B cell (primary cell): ENCODE measurements at regions not wholly inside any gene's neighbourhood (a gene's known extent, or its start where the extent isn't known, plus 50 kb on each side); places are given as distances from the start of the nearest gene placed in this dataset.

Experiments used
- ATAC-seq: fragments of 200-7000 bp; cut with Tn5 transposase; one replicate; pipeline ENCODE4 v1.10.0; 2021; ENCODE audit warnings: low read depth, mild to moderate bottlenecking, moderate number of reproducible peaks, moderate library complexity
- CTCF ChIA-PET: fragments of 350-600 bp; sonication (Branson Sonifier 250); formaldehyde crosslinking; loops from one replicate; lab custom pipeline; 2021; ENCODE audit warnings: antibody characterized with exemption, inconsistent platforms; lab: Charles Lee
- POLR2A ChIA-PET: fragments of 350-600 bp; sonication (Branson Sonifier 250); formaldehyde crosslinking; loops from one replicate; lab custom pipeline; 2021; ENCODE audit warnings: antibody characterized with exemption; lab: Charles Lee
- DNase-seq: peaks from one replicate; pipeline ENCODE4 v3.0.0; 2013
- H2AFZ ChIP-seq: 2 replicates; pipeline ENCODE4 v1.6.1; 2012; ENCODE audit warnings: mild to moderate bottlenecking, low read depth, low read length; ENCODE audit not compliant: insufficient read depth, poor library complexity, severe bottlenecking
- H3K27ac ChIP-seq, 2 donors: 1 replicate in 1 of 2; 2 replicates in 1 of 2; pipeline ENCODE4 v1.5.1; 2012 to 2013; ENCODE audit warnings: low read length in 2 of 2, mild to moderate bottlenecking in 2 of 2, moderate library complexity in 1 of 2
- H3K27me3 ChIP-seq, 4 experiments: fragments of 200-600 bp in 1 of 4; sonication (generic) in 1 of 4; replicated peaks in 1 of 4; 1 replicate in 2 of 4; 2 replicates in 2 of 4; pipeline versions ENCODE4 v1.6.1 to v1.7.0; 2013 to 2016; ENCODE audit warnings: low read length in 3 of 4, mild to moderate bottlenecking in 2 of 4, mixed read lengths in 1 of 4, moderate library complexity in 1 of 4; ENCODE audit not compliant: insufficient read depth in 4 of 4, control insufficient read depth in 3 of 4; ENCODE audit errors: control extremely low read depth in 1 of 4
- H3K36me3 ChIP-seq, 2 experiments: replicated peaks in 1 of 2; 1 replicate in 1 of 2; 2 replicates in 1 of 2; pipeline versions ENCODE4 v1.6.1 to v1.7.1; 2013; ENCODE audit warnings: low read length in 1 of 2; ENCODE audit not compliant: insufficient read depth in 2 of 2, control insufficient read depth in 1 of 2; ENCODE audit errors: control extremely low read depth in 1 of 2, extremely low read depth in 1 of 2
- H3K4me1 ChIP-seq, 2 donors: fragments of 200-600 bp in 1 of 2; sonication (generic) in 1 of 2; 1 replicate in 1 of 2; 2 replicates in 1 of 2; pipeline versions ENCODE4 v1.5.1 to v1.6.1; 2013 to 2017; ENCODE audit warnings: low read length in 2 of 2; ENCODE audit not compliant: control insufficient read depth in 2 of 2, insufficient read depth in 2 of 2
- H3K4me2 ChIP-seq: replicated peaks from 2 replicates; pipeline ENCODE3; 2012; ENCODE audit warnings: mild to moderate bottlenecking, low read depth, low read length; ENCODE audit not compliant: poor library complexity, severe bottlenecking
- H3K4me3 ChIP-seq, 5 experiments: fragments of 200-600 bp in 1 of 5; sonication (generic) in 1 of 5; 1 replicate in 3 of 5; 2 replicates in 2 of 5; pipeline versions ENCODE4 v1.5.1 to v1.7.0; 2011 to 2016; ENCODE audit warnings: low read length in 4 of 5, mild to moderate bottlenecking in 4 of 5, low read depth in 2 of 5, control low read depth in 1 of 5, moderate library complexity in 1 of 5; ENCODE audit not compliant: insufficient read depth in 1 of 5; ENCODE audit errors: control extremely low read depth in 1 of 5, extremely low read depth in 1 of 5
- H3K79me2 ChIP-seq: fragments of 200-600 bp; sonication (generic); one replicate; pipeline ENCODE4 v1.6.0; 2016; ENCODE audit warnings: low read length; ENCODE audit not compliant: control insufficient read depth, insufficient read depth
- H3K9ac ChIP-seq: fragments of 200-600 bp; sonication (generic); 2 replicates; pipeline ENCODE4 v1.6.1; 2017; ENCODE audit warnings: mild to moderate bottlenecking, low read length, moderate library complexity
- H3K9me3 ChIP-seq, 3 donors: one replicate each; pipeline versions ENCODE4 v1.6.1 to v1.7.1; 2013; ENCODE audit warnings: low read length in 2 of 3; ENCODE audit not compliant: control insufficient read depth in 2 of 3, insufficient read depth in 1 of 3; ENCODE audit errors: control extremely low read depth in 1 of 3
- H4K20me1 ChIP-seq: 2 replicates; pipeline ENCODE4 v1.6.0; 2012; ENCODE audit warnings: mild to moderate bottlenecking, low read length; ENCODE audit not compliant: insufficient read depth, control insufficient read depth, poor library complexity, severe bottlenecking
- H3K27ac Mint-ChIP-seq: one replicate; pipeline ENCODE4 v1.8.0; 2021; ENCODE audit warnings: mixed read lengths
- H3K27me3 Mint-ChIP-seq: one replicate; pipeline ENCODE4 v1.8.0; 2021; ENCODE audit warnings: mixed read lengths
- H3K4me1 Mint-ChIP-seq: one replicate; pipeline ENCODE4 v1.8.0; 2021; ENCODE audit warnings: mixed read lengths
- H3K4me3 Mint-ChIP-seq: one replicate; pipeline ENCODE4 v1.8.0; 2021; ENCODE audit warnings: mixed read lengths
- H3K9me3 Mint-ChIP-seq: one replicate; pipeline ENCODE4 v1.8.0; 2022; ENCODE audit warnings: mixed read lengths; ENCODE audit not compliant: insufficient read depth
- EZH2 ChIP-seq: IDR thresholded peaks from 2 replicates; pipeline ENCODE4 v1.6.1; 2012; ENCODE audit warnings: borderline replicate concordance, low read depth, mild to moderate bottlenecking, moderate library complexity, low read length; ENCODE audit not compliant: insufficient read depth, poor library complexity, severe bottlenecking
- WGBS: methylation state at CpG from one replicate; pipeline ENCODE4 v1.1.5; 2013; ENCODE audit warnings: missing lambda C conversion rate; ENCODE audit not compliant: insufficient coverage; 5-methylcytosine and 5-hydroxymethylcytosine counted together
- intact Hi-C: fragments of 100-400 bp; cut with micrococcal nuclease; formaldehyde crosslinking; loops from one replicate; pipeline ENCODE4 v1.10.0; 2022
- TF ChIP-seq, protein P1 (sequence below): fragments of 200-600 bp; IDR thresholded peaks from one replicate; pipeline ENCODE4 v1.8.0; 2022; ENCODE audit warnings: antibody characterized with exemption, mild to moderate bottlenecking

DNA sequence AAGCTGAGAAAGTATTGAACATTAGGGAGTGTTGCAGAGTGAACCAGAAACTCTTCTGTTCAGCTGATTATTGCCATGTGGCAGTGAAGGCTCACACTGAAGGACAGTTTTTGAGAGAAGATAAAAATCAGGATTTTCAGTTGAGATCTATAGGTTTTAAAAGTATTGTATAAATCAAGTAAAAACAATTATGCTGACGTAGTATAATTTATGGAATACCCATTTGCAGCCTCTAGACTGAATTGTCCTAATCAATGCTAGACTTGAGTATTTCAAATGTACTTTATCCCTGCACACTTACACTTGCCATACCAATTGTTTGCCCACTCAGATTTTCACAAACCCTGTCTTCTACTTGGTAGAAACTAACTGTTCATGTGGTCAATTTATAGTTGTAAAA, 245.8 kb downstream of the FRK start:
- no peaks in the 10 kb centered on the region for H3K9me3 Mint-ChIP-seq
- Histone ChIP-seq H2AFZ (no peak overlapping the region), H4K20me1 (no peaks in the 10 kb centered on the region), H3K27me3 (no peaks in the 10 kb centered on the region), H3K79me2 (no peaks in the 10 kb centered on the region), H3K4me3 (no peak overlapping the region), H3K9ac (no peak overlapping the region), H3K4me2 (no peak overlapping the region), H3K27ac (no peak overlapping the region), H3K4me1 (no peaks in the 10 kb centered on the region), H3K36me3 (no peaks in the 10 kb centered on the region), H3K9me3 (peaks cover 0 to 2% (median 0%) of the 10 kb centered on the region in 3 donors)
- WGBS: no CpG with 5 or more reads among the region's 1 CpG
- H3K27ac Mint-ChIP-seq: no peak overlapping the region
- ATAC-seq (no peak), DNase-seq (no peak)
- TF ChIP-seq EZH2: no peak
- TF ChIP-seq, protein P1, sequence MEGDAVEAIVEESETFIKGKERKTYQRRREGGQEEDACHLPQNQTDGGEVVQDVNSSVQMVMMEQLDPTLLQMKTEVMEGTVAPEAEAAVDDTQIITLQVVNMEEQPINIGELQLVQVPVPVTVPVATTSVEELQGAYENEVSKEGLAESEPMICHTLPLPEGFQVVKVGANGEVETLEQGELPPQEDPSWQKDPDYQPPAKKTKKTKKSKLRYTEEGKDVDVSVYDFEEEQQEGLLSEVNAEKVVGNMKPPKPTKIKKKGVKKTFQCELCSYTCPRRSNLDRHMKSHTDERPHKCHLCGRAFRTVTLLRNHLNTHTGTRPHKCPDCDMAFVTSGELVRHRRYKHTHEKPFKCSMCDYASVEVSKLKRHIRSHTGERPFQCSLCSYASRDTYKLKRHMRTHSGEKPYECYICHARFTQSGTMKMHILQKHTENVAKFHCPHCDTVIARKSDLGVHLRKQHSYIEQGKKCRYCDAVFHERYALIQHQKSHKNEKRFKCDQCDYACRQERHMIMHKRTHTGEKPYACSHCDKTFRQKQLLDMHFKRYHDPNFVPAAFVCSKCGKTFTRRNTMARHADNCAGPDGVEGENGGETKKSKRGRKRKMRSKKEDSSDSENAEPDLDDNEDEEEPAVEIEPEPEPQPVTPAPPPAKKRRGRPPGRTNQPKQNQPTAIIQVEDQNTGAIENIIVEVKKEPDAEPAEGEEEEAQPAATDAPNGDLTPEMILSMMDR: no peak
- no peaks in the 10 kb centered on the region for H3K27me3 Mint-ChIP-seq
- intact Hi-C loops: no loop called here
- no peak overlapping the region for H3K4me3 Mint-ChIP-seq
- ChIA-PET POLR2A (no interaction called here), CTCF (interaction anchor here (0.7 kb wide), 1 partner anchor 24 kb away, joined by 5 read pairs; no protein-coding TSS in a partner anchor)
- H3K4me1 Mint-ChIP-seq: no peaks in the 10 kb centered on the region

DNA sequence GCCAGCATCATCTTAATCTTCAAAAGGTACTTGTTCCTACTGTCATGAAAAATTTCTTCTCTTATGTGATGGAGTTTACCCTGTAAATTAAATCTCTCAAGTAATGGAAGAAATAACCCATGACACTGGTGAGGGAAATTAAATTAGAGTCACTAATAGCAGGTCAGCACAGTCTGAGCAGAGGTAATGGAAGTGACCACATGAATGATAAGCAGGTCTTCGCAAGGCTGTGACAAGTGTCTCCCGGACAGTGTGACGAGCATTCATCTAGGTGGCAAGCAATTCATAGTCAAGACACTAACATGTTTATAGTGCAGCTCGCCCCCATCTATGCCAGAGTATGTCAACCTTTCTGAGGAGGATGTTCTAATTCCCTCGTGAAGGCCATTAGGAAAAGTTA, 249.2 kb downstream of the FRK start:
- ChIA-PET POLR2A (no interaction called here), CTCF (no interaction called here)
- H3K4me3 Mint-ChIP-seq: no peak overlapping the region
- H3K9me3 Mint-ChIP-seq: no peaks in the 10 kb centered on the region
- Histone ChIP-seq H3K4me2 (no peak overlapping the region), H3K9ac (no peak overlapping the region), H2AFZ (no peak overlapping the region), H3K79me2 (no peaks in the 10 kb centered on the region), H3K4me1 (no peaks in the 10 kb centered on the region), H3K27ac (no peak overlapping the region), H4K20me1 (no peaks in the 10 kb centered on the region), H3K36me3 (no peaks in the 10 kb centered on the region), H3K27me3 (no peaks in the 10 kb centered on the region), H3K9me3 (no peaks in the 10 kb centered on the region), H3K4me3 (no peak overlapping the region)
- intact Hi-C loops: no loop called here
- no peak for DNase-seq
- no peaks in the 10 kb centered on the region for H3K27me3 Mint-ChIP-seq
- H3K27ac Mint-ChIP-seq: no peak overlapping the region
- WGBS: 83% methylated on average over 3 of the region's 5 CpGs
- H3K4me1 Mint-ChIP-seq: no peaks in the 10 kb centered on the region
- no peak for TF ChIP-seq EZH2
- TF ChIP-seq, protein P1: no peak
- ATAC-seq: no peak
